K562 (cell line): ENCODE measurements at regions not wholly inside any gene's neighbourhood (a gene's known extent, or its start where the extent isn't known, plus 50 kb on each side); places are given as distances from the start of the nearest gene placed in this dataset.

ENCODE experiments used
- ATAC-seq: fragments of 200-7000 bp; cut with Tn5 transposase; 3 replicates; pipeline ENCODE4 v1.9.1; 2020; ENCODE audit warnings: moderate library complexity
- BruUV-seq: library from RNA; stranded (reverse); fragments of 400-500 nt; replicated peaks from 2 replicates; lab custom pipeline; 2021; lab: Mats Ljungman, UMichigan
- CTCF ChIA-PET: fragments of 300-600 bp; formaldehyde crosslinking; extraction: SDS; loops from one replicate; lab custom pipeline; 2021; ENCODE audit warnings: low intra/inter-chr PET ratio; lab: Yijun Ruan, JAX
- POLR2A ChIA-PET: fragments of 300-600, 350-650 bp; sonication (Branson Sonifier 250); formaldehyde crosslinking; extraction: SDS; loops from one replicate; lab custom pipeline; 2021; ENCODE audit warnings: antibody characterized with exemption, inconsistent platforms; lab: Yijun Ruan, JAX
- DNase-seq, 4 experiments: peaks; one replicate each; pipeline versions ENCODE4 v3.0.0 to v3.0.0-alpha.2; 2011 to 2018; ENCODE audit warnings: low spot score in 3 of 4, mixed read lengths in 3 of 4; ENCODE audit errors: extremely low read depth in 1 of 4
- FAIRE-seq: peaks from 2 replicates; lab custom pipeline; 2011; peaks lifted over from hg19 to GRCh38; lab: Jason Lieb, UNC
- H2AFZ ChIP-seq: 2 replicates; pipeline ENCODE4 v1.6.0; 2011; ENCODE audit warnings: low read depth, low read length, control low read depth, inconsistent platforms
- H3K27ac ChIP-seq: fragments of 200-600 bp; 3 replicates; pipeline ENCODE4 v1.8.0; 2011; ENCODE audit warnings: low read depth, mild to moderate bottlenecking, control low read depth, inconsistent platforms, low read length, moderate library complexity, mixed read lengths; ENCODE audit errors: extremely low read depth
- H3K27me3 ChIP-seq, 2 experiments: fragments of 300-600 bp in 1 of 2; 2 replicates in 1 of 2; 3 replicates in 1 of 2; pipeline versions ENCODE4 v1.6.0 to v1.8.0; 2011; ENCODE audit warnings: inconsistent platforms in 2 of 2, low read length in 2 of 2, mild to moderate bottlenecking in 1 of 2, mixed read lengths in 1 of 2, moderate library complexity in 1 of 2; ENCODE audit not compliant: control insufficient read depth in 2 of 2, insufficient read depth in 2 of 2
- H3K36me3 ChIP-seq: fragments of 300-600 bp; 3 replicates; pipeline ENCODE4 v1.8.0; 2011; ENCODE audit warnings: mild to moderate bottlenecking, low read length, inconsistent platforms; ENCODE audit not compliant: control insufficient read depth, insufficient read depth
- H3K4me1 ChIP-seq, 2 experiments: fragments of 200-600 bp in 1 of 2; replicated peaks in 1 of 2; 2 replicates in 1 of 2; 3 replicates in 1 of 2; pipeline versions ENCODE4 v1.5.1 to v1.8.0; 2011; ENCODE audit warnings: inconsistent platforms in 2 of 2, low read length in 2 of 2, mild to moderate bottlenecking in 1 of 2, mixed read lengths in 1 of 2, moderate library complexity in 1 of 2; ENCODE audit not compliant: control insufficient read depth in 2 of 2, insufficient read depth in 2 of 2
- H3K4me2 ChIP-seq: 2 replicates; pipeline ENCODE4 v1.6.1; 2011; ENCODE audit warnings: low read length, control low read depth, inconsistent platforms, mixed read lengths; ENCODE audit not compliant: insufficient read depth
- H3K4me3 ChIP-seq: fragments of 200-600 bp; sonication (generic), shearing (Covaris generic); 2 replicates; pipeline ENCODE4 v1.5.1; 2016; ENCODE audit warnings: control low read depth, inconsistent platforms
- H3K79me2 ChIP-seq: fragments of 200-600 bp; 3 replicates; pipeline ENCODE4 v1.8.0; 2011; ENCODE audit warnings: low read length, inconsistent platforms; ENCODE audit not compliant: control insufficient read depth, insufficient read depth
- H3K9ac ChIP-seq, 2 experiments: 2 replicates each; pipeline versions ENCODE4 v1.6.0 to v1.6.1; 2011; ENCODE audit warnings: low read depth in 2 of 2, low read length in 2 of 2, control low read depth in 1 of 2, inconsistent platforms in 1 of 2, mild to moderate bottlenecking in 1 of 2, mixed read lengths in 1 of 2; ENCODE audit not compliant: insufficient read depth in 1 of 2
- H3K9me1 ChIP-seq: one replicate; pipeline ENCODE4 v1.6.0; 2011; ENCODE audit warnings: inconsistent platforms, mild to moderate bottlenecking, low read length, moderate library complexity; ENCODE audit not compliant: control insufficient read depth, insufficient read depth
- H3K9me3 ChIP-seq: replicated peaks from 2 replicates; pipeline ENCODE4 v1.5.1; 2011; ENCODE audit warnings: low read depth, low read length, inconsistent platforms; ENCODE audit not compliant: control insufficient read depth, insufficient read depth
- H4K20me1 ChIP-seq: replicated peaks from 2 replicates; pipeline ENCODE4 v1.6.1; 2011; ENCODE audit warnings: low read length, inconsistent platforms, mixed read lengths; ENCODE audit not compliant: control insufficient read depth, insufficient read depth
- BCLAF1 ChIP-seq, 2 experiments: fragments of 450-650 bp in 1 of 2; IDR thresholded peaks; 2 replicates each; pipeline ENCODE4 v1.6.1; 2011 to 2017; ENCODE audit warnings: low read depth in 2 of 2, antibody characterized with exemption in 1 of 2, borderline replicate concordance in 1 of 2, low read length in 1 of 2, mild to moderate bottlenecking in 1 of 2, mixed read lengths in 1 of 2; ENCODE audit not compliant: control insufficient read depth in 1 of 2
- CXXC5 ChIP-seq: fragments of 250-450 bp; sonication (Bioruptor Pico); IDR thresholded peaks from 2 replicates; pipeline ENCODE4 v1.8.0; 2022; ENCODE audit warnings: inconsistent platforms, mild to moderate bottlenecking, moderate library complexity
- HNRNPK ChIP-seq: fragments of 200-400 bp; formaldehyde crosslinking; IDR thresholded peaks from one replicate; pipeline ENCODE4 v1.6.1; 2018; ENCODE audit warnings: mild to moderate bottlenecking, low read depth, low read length; ENCODE audit not compliant: poor library complexity, severe bottlenecking
- KLF1 ChIP-seq: fragments of 450-650 bp; IDR thresholded peaks from 2 replicates; pipeline ENCODE4 v1.6.1; 2016; ENCODE audit warnings: missing genetic modification characterization, missing compliant biosample characterization
- MTA2 ChIP-seq: fragments of 450-650 bp; IDR thresholded peaks from 2 replicates; pipeline ENCODE4 v1.6.1; 2016; ENCODE audit warnings: low read depth
- NBN ChIP-seq: fragments of 450-650 bp; IDR thresholded peaks from 2 replicates; pipeline ENCODE4 v1.6.1; 2016; ENCODE audit warnings: low read depth, mild to moderate bottlenecking
- RAD21 ChIP-seq, 2 experiments: fragments of 250-450 bp in 1 of 2; fragments of 450-650 bp in 1 of 2; sonication (Bioruptor Pico) in 1 of 2; formaldehyde crosslinking in 1 of 2; IDR thresholded peaks in 1 of 2; conservative IDR thresholded peaks in 1 of 2; 2 replicates each; pipeline versions ENCODE4 v1.4.0 to v1.8.0; 2020 to 2022; ENCODE audit warnings: mild to moderate bottlenecking in 2 of 2, moderate library complexity in 1 of 2
- RHOXF2B ChIP-seq: fragments of 250-450 bp; sonication (Bioruptor Pico); conservative IDR thresholded peaks from 2 replicates; pipeline ENCODE4 v1.5.1; 2021
- ZSCAN32 ChIP-seq: fragments of 450-650 bp; formaldehyde crosslinking; IDR thresholded peaks from 2 replicates; pipeline ENCODE4 v1.4.0; 2020; ENCODE audit warnings: mild to moderate bottlenecking, moderate library complexity
- WGBS: fragments of 100-300 bp; shearing (Covaris generic); methylation state at CpG from one replicate; pipeline ENCODE4 v1.1.6; 2016; ENCODE audit warnings: low coverage, mixed read lengths; ENCODE audit not compliant: insufficient coverage; ENCODE audit errors: missing lambda C conversion rate; 5-methylcytosine and 5-hydroxymethylcytosine counted together
- in situ Hi-C: fragments of 300-500 bp; cut with MboI; formaldehyde crosslinking; loops from 4 replicates; pipeline ENCODE4 v1.15.0; 2018; ENCODE audit warnings: inconsistent platforms, mixed read lengths
- intact Hi-C: fragments of 100-400 bp; cut with micrococcal nuclease; formaldehyde crosslinking; loops from 2 replicates; pipeline ENCODE4 v1.14.2; 2022

GRCh38 chr5:4541334-4541733, 598.8 kb upstream of the ADAMTS16 start:
- Histone ChIP-seq H3K4me3 (no peak overlapping the region), H3K4me2 (no peak overlapping the region), H3K9ac (no peak overlapping the region), H3K9me3 (no peaks in the 10 kb centered on the region), H3K27me3 (no peaks in the 10 kb centered on the region), H3K36me3 (no peaks in the 10 kb centered on the region), H2AFZ (no peak overlapping the region), H4K20me1 (no peaks in the 10 kb centered on the region), H3K4me1 (no peaks in the 10 kb centered on the region), H3K27ac (no peak overlapping the region), H3K79me2 (no peaks in the 10 kb centered on the region), H3K9me1 (no peaks in the 10 kb centered on the region)
- DNase-seq, result no peak
- no peak for TF ChIP-seq NBN
- TF ChIP-seq KLF1 (tag), result no peak
- TF ChIP-seq HNRNPK, result no peak
- no peak for TF ChIP-seq CXXC5 (CRISPR knock-in tag)
- no peak for TF ChIP-seq RHOXF2B (CRISPR knock-in tag)
- no peak for TF ChIP-seq MTA2
- TF ChIP-seq BCLAF1 (IDR thresholded peaks at IDR 0.05; ENCODE audit: borderline replicate concordance in 1 of 2, control insufficient read depth in 1 of 2, low read depth in 2 of 2, low read length in 1 of 2), result no peak
- TF ChIP-seq ZSCAN32 (CRISPR knock-in tag), result no peak
- no peak for TF ChIP-seq RAD21 (CRISPR knock-in tag; conservative IDR thresholded peaks at IDR 0.05 in 1 of 2, IDR thresholded peaks at IDR 0.05 in 1 of 2)
- ChIA-PET CTCF (no interaction called here), POLR2A (no interaction called here)
- in situ Hi-C loops, result no loop called here
- no TSS peak for BruUV-seq
- WGBS, result 0% methylated on average over 4 of the region's 4 CpGs
- intact Hi-C loops, result no loop called here
- FAIRE-seq, result no peak
- no peak for ATAC-seq
